K562 (cell line): ENCODE measurements at regions not wholly inside any gene's neighbourhood (a gene's known extent, or its start where the extent isn't known, plus 50 kb on each side); places are given as distances from the start of the nearest gene placed in this dataset.
A peak's percentile ranks its signal among the peaks of the same experiment; 100 is the strongest.

Source experiments
- ATAC-seq: fragments of 200-7000 bp; cut with Tn5 transposase; 3 replicates; pipeline ENCODE4 v1.9.1; 2020; ENCODE audit warnings: moderate library complexity
- BruUV-seq: library from RNA; stranded (reverse); fragments of 400-500 nt; replicated peaks from 2 replicates; lab custom pipeline; 2021; lab: Mats Ljungman, UMichigan
- CTCF ChIA-PET: fragments of 300-600 bp; formaldehyde crosslinking; extraction: SDS; loops from one replicate; lab custom pipeline; 2021; ENCODE audit warnings: low intra/inter-chr PET ratio; lab: Yijun Ruan, JAX
- POLR2A ChIA-PET: fragments of 300-600, 350-650 bp; sonication (Branson Sonifier 250); formaldehyde crosslinking; extraction: SDS; loops from one replicate; lab custom pipeline; 2021; ENCODE audit warnings: antibody characterized with exemption, inconsistent platforms; lab: Yijun Ruan, JAX
- DNase-seq, 4 experiments: peaks; one replicate each; pipeline versions ENCODE4 v3.0.0 to v3.0.0-alpha.2; 2011 to 2018; ENCODE audit warnings: low spot score in 3 of 4, mixed read lengths in 3 of 4; ENCODE audit errors: extremely low read depth in 1 of 4
- FAIRE-seq: peaks from 2 replicates; lab custom pipeline; 2011; peaks lifted over from hg19 to GRCh38; lab: Jason Lieb, UNC
- H2AFZ ChIP-seq: 2 replicates; pipeline ENCODE4 v1.6.0; 2011; ENCODE audit warnings: low read depth, low read length, control low read depth, inconsistent platforms
- H3K27ac ChIP-seq: fragments of 200-600 bp; 3 replicates; pipeline ENCODE4 v1.8.0; 2011; ENCODE audit warnings: low read depth, mild to moderate bottlenecking, control low read depth, inconsistent platforms, low read length, moderate library complexity, mixed read lengths; ENCODE audit errors: extremely low read depth
- H3K27me3 ChIP-seq, 2 experiments: fragments of 300-600 bp in 1 of 2; 2 replicates in 1 of 2; 3 replicates in 1 of 2; pipeline versions ENCODE4 v1.6.0 to v1.8.0; 2011; ENCODE audit warnings: inconsistent platforms in 2 of 2, low read length in 2 of 2, mild to moderate bottlenecking in 1 of 2, mixed read lengths in 1 of 2, moderate library complexity in 1 of 2; ENCODE audit not compliant: control insufficient read depth in 2 of 2, insufficient read depth in 2 of 2
- H3K36me3 ChIP-seq: fragments of 300-600 bp; 3 replicates; pipeline ENCODE4 v1.8.0; 2011; ENCODE audit warnings: mild to moderate bottlenecking, low read length, inconsistent platforms; ENCODE audit not compliant: control insufficient read depth, insufficient read depth
- H3K4me1 ChIP-seq, 2 experiments: fragments of 200-600 bp in 1 of 2; replicated peaks in 1 of 2; 2 replicates in 1 of 2; 3 replicates in 1 of 2; pipeline versions ENCODE4 v1.5.1 to v1.8.0; 2011; ENCODE audit warnings: inconsistent platforms in 2 of 2, low read length in 2 of 2, mild to moderate bottlenecking in 1 of 2, mixed read lengths in 1 of 2, moderate library complexity in 1 of 2; ENCODE audit not compliant: control insufficient read depth in 2 of 2, insufficient read depth in 2 of 2
- H3K4me2 ChIP-seq: 2 replicates; pipeline ENCODE4 v1.6.1; 2011; ENCODE audit warnings: low read length, control low read depth, inconsistent platforms, mixed read lengths; ENCODE audit not compliant: insufficient read depth
- H3K4me3 ChIP-seq: fragments of 200-600 bp; sonication (generic), shearing (Covaris generic); 2 replicates; pipeline ENCODE4 v1.5.1; 2016; ENCODE audit warnings: control low read depth, inconsistent platforms
- H3K79me2 ChIP-seq: fragments of 200-600 bp; 3 replicates; pipeline ENCODE4 v1.8.0; 2011; ENCODE audit warnings: low read length, inconsistent platforms; ENCODE audit not compliant: control insufficient read depth, insufficient read depth
- H3K9ac ChIP-seq, 2 experiments: 2 replicates each; pipeline versions ENCODE4 v1.6.0 to v1.6.1; 2011; ENCODE audit warnings: low read depth in 2 of 2, low read length in 2 of 2, control low read depth in 1 of 2, inconsistent platforms in 1 of 2, mild to moderate bottlenecking in 1 of 2, mixed read lengths in 1 of 2; ENCODE audit not compliant: insufficient read depth in 1 of 2
- H3K9me1 ChIP-seq: one replicate; pipeline ENCODE4 v1.6.0; 2011; ENCODE audit warnings: inconsistent platforms, mild to moderate bottlenecking, low read length, moderate library complexity; ENCODE audit not compliant: control insufficient read depth, insufficient read depth
- H3K9me3 ChIP-seq: replicated peaks from 2 replicates; pipeline ENCODE4 v1.5.1; 2011; ENCODE audit warnings: low read depth, low read length, inconsistent platforms; ENCODE audit not compliant: control insufficient read depth, insufficient read depth
- H4K20me1 ChIP-seq: replicated peaks from 2 replicates; pipeline ENCODE4 v1.6.1; 2011; ENCODE audit warnings: low read length, inconsistent platforms, mixed read lengths; ENCODE audit not compliant: control insufficient read depth, insufficient read depth
- ADNP ChIP-seq: fragments of 200-800 bp; sonication (Bioruptor generic); IDR thresholded peaks from 2 replicates; pipeline ENCODE4 v1.6.1; 2016; ENCODE audit warnings: missing genetic modification characterization, missing compliant biosample characterization
- BCOR ChIP-seq: fragments of 450-650 bp; IDR thresholded peaks from 2 replicates; pipeline ENCODE4 v1.6.1; 2016
- EGR1 ChIP-seq: fragments of 450-650 bp; conservative IDR thresholded peaks from 2 replicates; pipeline ENCODE4 v1.6.1; 2017; ENCODE audit warnings: mild to moderate bottlenecking
- ELF2 ChIP-seq: fragments of 250-450 bp; sonication (Bioruptor Pico); IDR thresholded peaks from 2 replicates; pipeline ENCODE4 v1.5.0; 2021; ENCODE audit warnings: mild to moderate bottlenecking
- GATAD2B ChIP-seq: fragments of 450-650 bp; IDR thresholded peaks from 2 replicates; pipeline ENCODE4 v1.6.1; 2017; ENCODE audit warnings: mild to moderate bottlenecking, borderline replicate concordance
- KDM1A ChIP-seq, 2 experiments: fragments of 450-650 bp; IDR thresholded peaks; 2 replicates each; pipeline ENCODE4 v1.6.1; 2016; ENCODE audit warnings: mild to moderate bottlenecking in 2 of 2
- MAFK ChIP-seq: IDR thresholded peaks from 2 replicates; pipeline ENCODE4 v1.6.1; 2011; ENCODE audit warnings: low read length, improper control_type of control experiment
- PML ChIP-seq: IDR thresholded peaks from 2 replicates; pipeline ENCODE4 v1.6.1; 2012; ENCODE audit warnings: low read length, inconsistent platforms
- RBM25 ChIP-seq: fragments of 200-400 bp; formaldehyde crosslinking; IDR thresholded peaks from 2 replicates; pipeline ENCODE4 v1.6.1; 2018; ENCODE audit warnings: low read length, low read depth, moderate library complexity; ENCODE audit not compliant: severe bottlenecking
- ZFP36 ChIP-seq: fragments of 150-350 bp; IDR thresholded peaks from 2 replicates; pipeline ENCODE4 v1.6.1; 2018; ENCODE audit warnings: low read length, low read depth; ENCODE audit not compliant: partially characterized antibody
- ZNF445 ChIP-seq: fragments of 250-450 bp; sonication (Bioruptor Pico); IDR thresholded peaks from 2 replicates; pipeline ENCODE4 v1.4.0; 2020; ENCODE audit warnings: low read depth, mild to moderate bottlenecking, moderate library complexity
- in situ Hi-C: fragments of 300-500 bp; cut with MboI; formaldehyde crosslinking; loops from 4 replicates; pipeline ENCODE4 v1.15.0; 2018; ENCODE audit warnings: inconsistent platforms, mixed read lengths
- intact Hi-C: fragments of 100-400 bp; cut with micrococcal nuclease; formaldehyde crosslinking; loops from 2 replicates; pipeline ENCODE4 v1.14.2; 2022

GRCh38 chr3:72597756-72598195, 250.5 kb downstream of the SHQ1 start (continued):
- no peak for TF ChIP-seq ZNF445 (CRISPR knock-in tag)
- TF ChIP-seq EGR1 = peak; percentile 73
- TF ChIP-seq GATAD2B = no peak
- no peak for TF ChIP-seq PML

GRCh38 chr3:72597043-72597442, 251.2 kb downstream of the SHQ1 start:
- Histone ChIP-seq H3K79me2 (no peaks in the 10 kb centered on the region), H3K27me3 (no peaks in the 10 kb centered on the region), H3K9me1 (peaks cover 4% of the 10 kb centered on the region), H3K27ac (no peak overlapping the region), H2AFZ (no peak overlapping the region), H3K36me3 (no peaks in the 10 kb centered on the region), H3K9ac (no peak overlapping the region), H3K4me1 (peaks cover 23 to 26% of the 10 kb centered on the region in 2 experiments; a peak in 4 of 5 replicates), H3K4me2 (no peak overlapping the region), H3K9me3 (no peaks in the 10 kb centered on the region), H3K4me3 (no peak overlapping the region), H4K20me1 (no peaks in the 10 kb centered on the region)
- DNase-seq (no peak), FAIRE-seq (no peak), ATAC-seq (no peak)
- ChIA-PET CTCF (no interaction called here), POLR2A (interaction anchor here (0.8 kb wide), 1 partner anchor 64 kb away, joined by 4 read pairs; no protein-coding TSS in a partner anchor)
- in situ Hi-C loops (no loop called here), intact Hi-C loops (no loop called here)
- TF ChIP-seq MAFK (no peak), ELF2 (CRISPR knock-in tag) (no peak), RBM25 (peak; percentile 83), ZFP36 (peak; percentile 52), ADNP (0 out of 2 replicates have a peak, but pooled peaks have one; percentile 29), KDM1A (IDR thresholded peaks at IDR 0.05) (peak; percentile 29 to 64; a peak in 1 of 4 replicates), BCOR (peak; percentile 76)
- no TSS peak for BruUV-seq
